NCI-H2107 treated with DMSO at 0.1 percent for 48 hours (cell line): ENCODE measurements at regions not wholly inside any gene's neighbourhood (a gene's known extent, or its start where the extent isn't known, plus 50 kb on each side); places are given as distances from the start of the nearest gene placed in this dataset.

Experiments
- DNase-seq: peaks from one replicate; lab custom pipeline; 2025; ENCODE audit not compliant: unreplicated experiment; lab: John Stamatoyannopoulos, UW

DNA sequence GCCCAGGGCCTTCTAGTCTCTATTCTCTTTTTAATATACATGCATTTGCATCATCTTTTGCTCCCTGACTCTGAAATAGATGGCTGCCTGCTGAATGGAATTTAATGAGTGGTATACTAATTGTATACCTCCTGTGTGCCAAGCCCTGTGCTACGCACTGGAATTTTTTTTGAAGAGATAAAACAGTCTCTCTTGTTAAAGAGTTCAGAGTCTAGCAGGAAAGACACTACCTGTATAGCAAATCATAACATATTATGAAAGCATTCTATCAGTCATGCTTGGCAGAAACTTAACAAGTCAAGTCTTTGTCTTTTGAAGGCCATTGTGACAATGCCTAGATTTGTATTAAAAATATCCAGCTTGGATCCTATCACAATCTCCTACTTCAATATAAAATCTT lies 63.7 kb upstream of the SESN3 start:
- DNase-seq, result no peak

DNA sequence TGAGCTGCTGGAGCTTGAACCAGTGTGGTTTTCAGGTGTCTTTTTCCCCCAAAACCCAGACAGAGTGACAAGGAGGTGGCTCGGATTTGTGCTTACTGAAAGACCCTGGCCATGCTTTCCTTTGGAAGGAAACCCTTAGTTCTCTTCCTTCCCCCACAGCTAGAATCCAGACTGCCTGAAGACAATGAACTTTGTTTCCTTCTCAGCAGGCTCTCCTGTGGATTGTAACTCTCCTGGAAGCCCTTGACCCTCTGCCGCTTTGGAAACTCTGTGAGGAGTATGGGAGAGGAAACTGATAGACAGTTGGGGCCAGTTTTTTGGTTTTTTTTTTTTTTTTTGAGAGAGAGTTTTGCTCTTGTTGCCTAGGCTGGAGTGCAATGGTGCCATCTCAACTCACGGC lies 62.1 kb upstream of the SESN3 start:
- DNase-seq, result no peak

DNA sequence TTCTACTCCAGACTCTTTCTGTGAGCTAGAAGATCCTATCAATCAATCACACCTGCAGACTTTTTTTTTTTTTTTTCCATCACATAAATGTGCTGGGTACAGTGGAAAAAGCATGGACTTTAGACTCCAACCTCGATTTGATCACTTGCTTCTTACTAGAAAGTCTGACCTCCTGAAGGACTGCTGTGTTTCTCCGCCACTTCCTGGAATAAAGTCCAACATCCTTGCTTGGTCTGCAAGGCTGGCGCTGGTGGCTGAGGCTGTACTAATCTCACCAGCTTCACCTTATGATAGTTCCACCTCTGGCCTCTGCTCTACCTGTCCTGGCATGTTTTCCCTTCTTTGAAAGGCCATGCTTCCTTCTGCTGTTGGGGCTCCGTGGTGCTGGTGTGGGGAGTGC lies 60.9 kb upstream of the SESN3 start:
- DNase-seq, result no peak

DNA sequence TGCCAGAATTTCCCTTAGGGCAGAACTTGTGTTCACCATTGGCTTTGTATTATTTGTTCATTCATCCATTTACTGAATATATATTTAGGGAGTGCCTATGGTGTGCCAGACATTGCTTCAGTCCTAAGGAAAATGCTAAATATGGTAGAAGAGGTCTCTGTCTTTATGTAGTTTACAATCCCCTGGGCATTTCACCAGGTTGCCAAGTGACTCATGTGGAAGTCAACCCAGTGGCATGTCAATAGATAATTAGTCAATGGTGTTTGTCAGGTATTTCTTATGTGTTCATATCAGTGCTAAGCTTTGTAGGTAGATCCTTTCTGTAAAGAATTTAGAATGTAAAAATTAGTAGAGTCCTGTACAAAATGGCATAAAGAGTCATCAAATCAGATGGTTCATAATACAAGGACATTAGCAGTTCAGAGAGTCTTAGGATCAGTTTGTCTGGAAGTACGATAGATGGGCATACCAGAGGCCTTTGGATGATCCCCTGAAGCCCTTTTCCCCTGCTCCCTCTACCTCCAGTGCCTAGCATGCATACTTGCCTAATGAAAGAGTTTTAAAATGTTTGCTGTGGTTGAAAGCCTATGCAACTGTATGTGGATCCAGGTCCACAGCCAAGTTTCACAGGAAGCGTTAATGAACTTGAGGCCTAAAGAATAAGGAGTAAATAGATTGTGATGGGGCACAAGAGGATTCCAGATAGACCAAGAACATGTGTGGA lies 58.5 kb upstream of the SESN3 start:
- DNase-seq, result no peak

DNA sequence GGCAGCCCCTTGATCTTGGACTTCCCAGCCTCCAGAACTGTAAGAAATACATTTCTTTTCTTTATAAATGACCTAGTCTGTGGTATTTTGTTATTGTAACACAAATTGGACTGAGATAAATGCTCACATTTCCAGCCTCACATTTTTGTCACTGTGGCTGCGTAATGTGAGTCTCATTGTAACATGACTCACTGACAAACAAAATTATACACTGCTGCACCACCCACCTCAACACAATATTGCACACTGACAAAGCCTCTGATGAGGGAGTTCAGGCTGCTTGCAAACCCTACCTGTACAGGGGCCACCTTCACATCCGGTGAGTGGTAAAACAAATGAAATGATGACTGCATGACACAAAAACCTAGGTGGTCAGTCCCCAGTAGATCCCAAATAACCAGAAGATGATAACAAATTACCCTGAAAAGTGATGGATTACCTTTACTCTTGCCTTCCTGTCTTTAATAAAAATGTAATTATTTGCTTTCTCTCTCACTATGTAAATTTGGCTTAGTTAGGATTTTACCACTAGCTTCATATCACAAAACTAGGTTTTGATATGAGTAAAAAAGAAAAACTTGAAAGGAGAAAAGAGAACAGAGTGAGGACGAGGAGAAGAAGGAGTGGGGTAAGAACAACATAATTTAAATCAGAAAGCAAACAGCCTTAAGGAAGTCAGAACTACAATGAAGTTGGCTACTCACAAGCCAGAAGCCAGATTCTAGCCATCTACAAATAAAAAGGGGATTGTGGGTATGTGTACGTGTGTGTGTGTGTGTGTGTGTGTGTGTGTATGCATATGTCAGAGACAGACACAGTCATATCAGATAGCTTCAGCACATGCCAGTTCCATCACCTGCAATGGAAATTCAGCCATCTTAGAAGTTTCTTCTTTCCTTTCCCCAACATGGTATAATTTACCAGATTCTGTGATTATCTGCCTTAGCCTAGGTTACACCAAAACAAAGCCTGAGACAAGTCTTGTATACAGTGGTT lies 53.4 kb upstream of the SESN3 start:
- DNase-seq, result no peak

DNA sequence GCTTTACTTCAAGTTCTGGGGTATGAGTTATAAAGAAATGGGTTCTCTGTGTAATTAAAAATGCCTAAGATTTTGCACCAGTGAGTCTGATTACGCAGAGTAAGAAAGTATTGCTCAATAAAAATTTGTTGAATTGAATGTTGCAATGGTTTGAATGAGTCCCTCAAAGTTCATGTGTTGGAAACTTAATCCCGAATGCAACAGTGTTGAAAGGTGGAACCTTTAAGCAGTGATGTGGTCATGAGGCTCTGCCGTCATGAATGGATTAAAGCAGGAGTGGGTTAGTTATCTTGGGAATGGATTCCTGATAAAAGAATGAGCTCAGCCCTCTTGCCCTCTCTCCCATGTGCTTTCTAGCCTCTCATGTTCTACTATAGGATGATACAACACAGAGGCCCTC lies 52.6 kb upstream of the SESN3 start:
- DNase-seq, result peak; percentile 21

DNA sequence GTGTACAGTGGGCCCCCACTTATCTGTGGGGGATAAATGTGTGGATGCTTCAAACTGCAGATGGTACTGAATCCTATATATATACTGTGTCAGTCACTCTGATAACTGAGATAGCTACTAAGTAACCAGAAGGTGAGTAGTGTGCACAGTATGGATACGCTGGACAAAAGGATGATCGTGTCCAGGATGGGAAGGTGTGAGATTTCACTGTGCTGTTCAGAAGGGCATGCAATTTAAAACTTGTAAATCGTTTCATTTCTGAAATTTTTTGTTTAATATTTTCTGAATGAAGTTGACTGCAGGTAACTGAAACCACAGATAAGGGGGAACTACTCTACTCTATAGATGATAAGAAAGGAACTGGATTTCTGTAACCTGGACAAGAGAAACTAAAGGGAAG lies 52.1 kb upstream of the SESN3 start:
- DNase-seq, result no peak

DNA sequence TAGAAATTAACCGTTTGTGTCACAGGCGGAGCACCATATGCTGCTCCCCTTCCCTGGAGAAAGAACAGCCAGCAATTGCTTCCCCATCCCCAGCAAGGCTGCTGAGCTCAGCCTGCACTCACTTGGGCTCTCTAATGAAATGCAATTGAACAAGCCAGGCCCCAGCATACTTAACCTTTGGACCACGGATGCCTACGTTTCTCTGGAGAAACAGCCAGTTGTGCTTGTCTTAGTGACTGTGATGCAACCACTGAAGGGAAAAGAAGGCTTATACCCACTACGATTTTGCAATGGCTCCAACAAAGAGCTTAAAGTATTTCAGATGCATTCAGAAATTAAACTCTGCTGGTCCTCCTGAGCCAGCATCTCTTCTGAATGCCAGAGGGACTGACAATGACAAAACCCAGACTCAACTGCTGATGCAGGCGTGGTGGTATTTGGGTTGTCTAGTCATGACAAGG lies 51.3 kb upstream of the SESN3 start:
- DNase-seq, result no peak
